CD14-positive monocyte (primary cell): ENCODE measurements at regions not wholly inside any gene's neighbourhood (a gene's known extent, or its start where the extent isn't known, plus 50 kb on each side); places are given as distances from the start of the nearest gene placed in this dataset.

Experiments used
- DNase-seq, 3 donors: peaks; one replicate each; pipeline ENCODE4 v3.0.0-alpha.2; 2011 to 2022
- H2AFZ ChIP-seq: 2 replicates; pipeline ENCODE4 v1.6.0; 2012; ENCODE audit warnings: mild to moderate bottlenecking, low read depth, low read length, inconsistent platforms; ENCODE audit not compliant: insufficient read depth, poor library complexity, severe bottlenecking
- H3K27ac ChIP-seq, 2 donors: 1 replicate in 1 of 2; 2 replicates in 1 of 2; pipeline ENCODE4 v1.5.1; 2012 to 2013; ENCODE audit warnings: low read length in 2 of 2, control low read depth in 1 of 2, inconsistent platforms in 1 of 2, low read depth in 1 of 2, mild to moderate bottlenecking in 1 of 2
- H3K27me3 ChIP-seq, 2 donors: one replicate each; pipeline versions ENCODE4 v1.6.0 to v1.6.1; 2011 to 2013; ENCODE audit warnings: low read length in 2 of 2; ENCODE audit not compliant: control insufficient read depth in 2 of 2, insufficient read depth in 2 of 2
- H3K36me3 ChIP-seq, 2 donors: replicated peaks in 1 of 2; 1 replicate in 1 of 2; 2 replicates in 1 of 2; pipeline versions ENCODE4 v1.5.1 to v1.6.1; 2012 to 2013; ENCODE audit warnings: low read length in 2 of 2, control low read depth in 1 of 2, inconsistent platforms in 1 of 2, mild to moderate bottlenecking in 1 of 2; ENCODE audit not compliant: insufficient read depth in 2 of 2, control insufficient read depth in 1 of 2
- H3K4me1 ChIP-seq, 2 donors: 1 replicate in 1 of 2; 2 replicates in 1 of 2; pipeline versions ENCODE4 v1.5.1 to v1.6.1; 2012 to 2013; ENCODE audit warnings: low read length in 2 of 2, control low read depth in 1 of 2, inconsistent platforms in 1 of 2, mild to moderate bottlenecking in 1 of 2, moderate library complexity in 1 of 2; ENCODE audit not compliant: insufficient read depth in 2 of 2, control insufficient read depth in 1 of 2
- H3K4me2 ChIP-seq: replicated peaks from 2 replicates; pipeline ENCODE3; 2012; ENCODE audit warnings: low read length, moderate library complexity, mild to moderate bottlenecking; ENCODE audit not compliant: poor library complexity, severe bottlenecking; ENCODE audit errors: extremely low read depth
- H3K4me3 ChIP-seq, 3 experiments: fragments of 200-600 bp in 1 of 3; sonication (generic) in 1 of 3; replicated peaks in 1 of 3; 1 replicate in 2 of 3; 2 replicates in 1 of 3; pipeline ENCODE4 v1.5.1; 2011 to 2013; ENCODE audit warnings: low read length in 3 of 3, mild to moderate bottlenecking in 3 of 3, control low read depth in 2 of 3, low read depth in 2 of 3, inconsistent platforms in 1 of 3, moderate library complexity in 1 of 3
- H3K79me2 ChIP-seq: 2 replicates; pipeline ENCODE4 v1.6.0; 2012; ENCODE audit warnings: mild to moderate bottlenecking, control low read depth, inconsistent platforms, low read length, moderate library complexity; ENCODE audit not compliant: insufficient read depth
- H3K9ac ChIP-seq: 2 replicates; pipeline ENCODE4 v1.6.0; 2017; ENCODE audit warnings: low read length, mild to moderate bottlenecking; ENCODE audit not compliant: insufficient read depth, poor library complexity, severe bottlenecking
- H3K9me3 ChIP-seq, 2 donors: replicated peaks in 1 of 2; 1 replicate in 1 of 2; 2 replicates in 1 of 2; pipeline versions ENCODE4 v1.5.1 to v1.6.1; 2012 to 2013; ENCODE audit warnings: low read length in 2 of 2, control low read depth in 1 of 2; ENCODE audit not compliant: control insufficient read depth in 1 of 2, insufficient read depth in 1 of 2
- H4K20me1 ChIP-seq: 2 replicates; pipeline ENCODE4 v1.6.0; 2012; ENCODE audit warnings: mild to moderate bottlenecking, low read length, control low read depth, moderate library complexity; ENCODE audit not compliant: insufficient read depth
- H3K27ac Mint-ChIP-seq, 7 donors: one replicate each; pipeline ENCODE4 v1.8.0; 2020; ENCODE audit warnings: mild to moderate bottlenecking in 7 of 7, mixed read lengths in 7 of 7, moderate library complexity in 6 of 7, inconsistent platforms in 2 of 7
- H3K27me3 Mint-ChIP-seq, 3 donors: one replicate each; pipeline ENCODE4 v1.8.0; 2021 to 2022; ENCODE audit warnings: low read depth in 3 of 3, mild to moderate bottlenecking in 3 of 3, mixed read lengths in 3 of 3, moderate library complexity in 3 of 3, inconsistent platforms in 1 of 3
- H3K36me3 Mint-ChIP-seq, 2 donors: one replicate each; pipeline ENCODE4 v1.8.0; 2020; ENCODE audit warnings: mixed read lengths in 2 of 2, inconsistent platforms in 1 of 2, mild to moderate bottlenecking in 1 of 2
- H3K4me1 Mint-ChIP-seq: one replicate; pipeline ENCODE4 v1.8.0; 2020; ENCODE audit warnings: mild to moderate bottlenecking, mixed read lengths
- H3K4me3 Mint-ChIP-seq, 2 donors: one replicate each; pipeline ENCODE4 v1.8.0; 2020; ENCODE audit warnings: mild to moderate bottlenecking in 2 of 2, mixed read lengths in 2 of 2, moderate library complexity in 1 of 2
- H3K9me3 Mint-ChIP-seq, 7 donors: one replicate each; pipeline ENCODE4 v1.8.0; 2020 to 2022; ENCODE audit warnings: mixed read lengths in 7 of 7, mild to moderate bottlenecking in 6 of 7, moderate library complexity in 6 of 7, inconsistent platforms in 2 of 7
- WGBS: methylation state at CpG from one replicate; pipeline ENCODE4 v1.1.5; 2013; ENCODE audit warnings: missing lambda C conversion rate; ENCODE audit not compliant: insufficient coverage; 5-methylcytosine and 5-hydroxymethylcytosine counted together
- intact Hi-C, 2 donors: fragments of 100-400 bp; cut with micrococcal nuclease; formaldehyde crosslinking; loops; one replicate each; pipeline versions ENCODE4 v1.15.0 to v1.15.1; 2023
- TF ChIP-seq, protein P1 (sequence below): fragments of 200-600 bp; IDR thresholded peaks from one replicate; pipeline ENCODE4 v1.8.0; 2022; ENCODE audit warnings: antibody characterized with exemption, mild to moderate bottlenecking

DNA sequence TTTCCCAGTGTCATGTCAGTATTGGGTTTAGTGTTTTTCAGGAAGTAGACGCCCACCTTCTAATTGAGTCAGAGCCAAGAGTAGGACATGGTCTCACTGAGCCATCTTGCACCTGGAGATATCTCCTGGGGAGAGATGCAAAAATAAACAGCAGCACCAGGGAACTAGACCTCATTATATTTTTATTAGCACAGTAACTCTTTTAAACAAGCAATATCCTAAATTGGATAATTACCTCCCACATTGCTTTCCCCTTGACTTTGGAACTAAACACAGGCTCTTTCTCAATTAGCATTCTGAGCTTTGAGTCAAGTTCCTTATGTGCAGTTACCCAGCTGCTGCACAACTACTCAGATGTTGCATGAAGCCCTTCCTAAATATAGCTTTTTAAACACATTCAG, 175.4 kb downstream of the IBTK start:
- H3K9ac ChIP-seq: no peak overlapping the region
- no peaks in the 10 kb centered on the region for H4K20me1 ChIP-seq
- no peak for DNase-seq
- no peaks in the 10 kb centered on the region for H3K79me2 ChIP-seq
- intact Hi-C loops: no loop called here
- Mint-ChIP-seq H3K4me1 (peaks cover 1% of the 10 kb centered on the region), H3K4me3 (no peak overlapping the region), H3K27me3 (no peaks in the 10 kb centered on the region), H3K36me3 (no peaks in the 10 kb centered on the region), H3K9me3 (no peaks in the 10 kb centered on the region), H3K27ac (no peak overlapping the region)
- no peak overlapping the region for H3K4me3 ChIP-seq
- no peak overlapping the region for H2AFZ ChIP-seq
- no CpG with 5 or more reads among the region's 1 CpG for WGBS
- no peaks in the 10 kb centered on the region for H3K4me1 ChIP-seq
- no peaks in the 10 kb centered on the region for H3K27me3 ChIP-seq
- H3K4me2 ChIP-seq: no peak overlapping the region
- TF ChIP-seq, protein P1, sequence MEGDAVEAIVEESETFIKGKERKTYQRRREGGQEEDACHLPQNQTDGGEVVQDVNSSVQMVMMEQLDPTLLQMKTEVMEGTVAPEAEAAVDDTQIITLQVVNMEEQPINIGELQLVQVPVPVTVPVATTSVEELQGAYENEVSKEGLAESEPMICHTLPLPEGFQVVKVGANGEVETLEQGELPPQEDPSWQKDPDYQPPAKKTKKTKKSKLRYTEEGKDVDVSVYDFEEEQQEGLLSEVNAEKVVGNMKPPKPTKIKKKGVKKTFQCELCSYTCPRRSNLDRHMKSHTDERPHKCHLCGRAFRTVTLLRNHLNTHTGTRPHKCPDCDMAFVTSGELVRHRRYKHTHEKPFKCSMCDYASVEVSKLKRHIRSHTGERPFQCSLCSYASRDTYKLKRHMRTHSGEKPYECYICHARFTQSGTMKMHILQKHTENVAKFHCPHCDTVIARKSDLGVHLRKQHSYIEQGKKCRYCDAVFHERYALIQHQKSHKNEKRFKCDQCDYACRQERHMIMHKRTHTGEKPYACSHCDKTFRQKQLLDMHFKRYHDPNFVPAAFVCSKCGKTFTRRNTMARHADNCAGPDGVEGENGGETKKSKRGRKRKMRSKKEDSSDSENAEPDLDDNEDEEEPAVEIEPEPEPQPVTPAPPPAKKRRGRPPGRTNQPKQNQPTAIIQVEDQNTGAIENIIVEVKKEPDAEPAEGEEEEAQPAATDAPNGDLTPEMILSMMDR: no peak
- H3K27ac ChIP-seq: no peak overlapping the region
- H3K36me3 ChIP-seq: no peaks in the 10 kb centered on the region
- H3K9me3 ChIP-seq: no peaks in the 10 kb centered on the region

DNA sequence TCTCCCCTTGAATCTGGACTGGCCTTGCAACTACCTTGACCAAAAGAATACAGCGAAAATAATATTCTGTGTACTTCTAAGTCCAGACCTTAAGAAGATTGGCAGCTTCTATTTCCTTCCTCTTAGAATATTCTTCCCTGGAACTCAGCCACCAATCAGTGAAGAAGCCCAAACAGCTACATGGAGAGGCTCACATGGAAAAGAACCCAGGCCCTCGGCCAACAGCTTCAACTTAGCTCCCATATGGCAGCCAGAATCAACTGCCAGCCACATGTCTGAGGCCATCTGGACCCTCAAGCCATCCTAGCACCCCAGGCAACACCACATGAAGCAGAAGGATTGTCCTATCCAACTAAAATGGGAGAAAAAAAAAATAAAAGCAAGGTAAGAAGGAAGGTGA, 178.8 kb downstream of the IBTK start:
- TF ChIP-seq, protein P1: no peak
- Histone ChIP-seq H3K36me3 (no peaks in the 10 kb centered on the region), H3K9me3 (no peaks in the 10 kb centered on the region), H3K4me3 (no peak overlapping the region), H2AFZ (no peak overlapping the region), H3K27me3 (no peaks in the 10 kb centered on the region), H3K79me2 (no peaks in the 10 kb centered on the region), H3K4me1 (no peaks in the 10 kb centered on the region), H3K9ac (no peak overlapping the region), H3K4me2 (no peak overlapping the region), H3K27ac (no peak overlapping the region), H4K20me1 (no peaks in the 10 kb centered on the region)
- H3K27me3 Mint-ChIP-seq: no peaks in the 10 kb centered on the region
- no peaks in the 10 kb centered on the region for H3K9me3 Mint-ChIP-seq
- intact Hi-C loops: no loop called here
- H3K4me1 Mint-ChIP-seq: peaks cover 5% of the 10 kb centered on the region
- WGBS: 0% methylated on average over 1 of the region's 2 CpGs
- no peak overlapping the region for H3K4me3 Mint-ChIP-seq
- H3K27ac Mint-ChIP-seq: no peak overlapping the region
- DNase-seq: no peak
- no peaks in the 10 kb centered on the region for H3K36me3 Mint-ChIP-seq
